ENCODE measurements at regions not wholly inside any gene's neighbourhood (a gene's known extent, or its start where the extent isn't known, plus 50 kb on each side); places are given as distances from the start of the nearest gene placed in this dataset.

- Mint-ChIP-seq H3K27me3 (ENCODE audit: insufficient read depth, unreplicated experiment) (peaks cover 3% of the 10 kb centered on the region), H3K27ac (ENCODE audit: unreplicated experiment) (no peak overlapping the region), H3K9me3 (ENCODE audit: unreplicated experiment) (no peaks in the 10 kb centered on the region), H3K4me3 (ENCODE audit: unreplicated experiment) (no peak overlapping the region), H3K4me1 (ENCODE audit: low read depth, unreplicated experiment) (no peaks in the 10 kb centered on the region), H3K36me3 (ENCODE audit: insufficient read depth, unreplicated experiment) (no peaks in the 10 kb centered on the region)
- Histone ChIP-seq H3K4me1 (no peaks in the 10 kb centered on the region), H3K27me3 (replicated peaks; ENCODE audit: control insufficient read depth, insufficient read depth, low read length) (no peaks in the 10 kb centered on the region), H3K9me3 (no peaks in the 10 kb centered on the region), H3K4me3 (ENCODE audit: low read depth, low read length) (no peak overlapping the region), H3K36me3 (ENCODE audit: control insufficient read depth, insufficient read depth, low read length) (no peaks in the 10 kb centered on the region)
- no peak for DNase-seq
- no TSS peak for BruUV-seq (replicated peaks)
- POLR2A ChIA-PET = no interaction called here
- CTCF ChIA-PET = no interaction called here
- intact Hi-C loops (cut with micrococcal nuclease; ENCODE audit: unreplicated experiment) = no loop called here
- no peak for TF ChIP-seq CTCF (IDR thresholded peaks at IDR 0.05; ENCODE audit: insufficient read depth in 1 of 2, low read depth in 1 of 2, low read length in 1 of 2, severe bottlenecking in 1 of 2, unreplicated experiment in 1 of 2)
Measured at GRCh38 chr5:112641515-112642110, 96.1 kb upstream of the APC start.

DNA sequence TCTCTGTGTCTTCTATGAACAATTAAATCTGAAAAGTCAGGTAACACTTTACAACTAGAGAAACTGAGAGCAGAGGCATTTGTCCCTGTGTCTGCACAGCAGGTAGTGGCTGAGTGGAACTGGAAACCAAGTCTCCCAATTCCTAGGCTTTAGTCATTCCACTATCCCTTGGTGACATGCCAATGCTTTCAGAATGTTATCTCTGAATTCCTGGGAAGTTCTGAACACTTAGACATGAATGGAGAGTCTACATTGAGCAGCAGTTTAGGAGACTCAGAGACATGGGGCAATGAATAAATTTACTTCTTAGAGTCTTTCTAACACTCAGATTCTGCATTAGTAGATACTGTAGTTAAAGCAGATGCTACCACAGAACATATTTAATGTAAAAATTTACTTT is 94.8 kb upstream of the APC start:
- peaks cover 7% of the 10 kb centered on the region for H3K4me1 Mint-ChIP-seq (ENCODE audit: low read depth, unreplicated experiment)
- peaks cover 3% of the 10 kb centered on the region for H3K27me3 Mint-ChIP-seq (ENCODE audit: insufficient read depth, unreplicated experiment)
- no peak for TF ChIP-seq CTCF (IDR thresholded peaks at IDR 0.05; ENCODE audit: insufficient read depth in 1 of 2, low read depth in 1 of 2, low read length in 1 of 2, severe bottlenecking in 1 of 2, unreplicated experiment in 1 of 2)
- BruUV-seq (replicated peaks) = no TSS peak
- ChIA-PET POLR2A (no interaction called here), CTCF (no interaction called here)
- no peak overlapping the region for H3K27ac Mint-ChIP-seq (ENCODE audit: unreplicated experiment)
- no peak overlapping the region for H3K4me3 Mint-ChIP-seq (ENCODE audit: unreplicated experiment)
- Histone ChIP-seq H3K27me3 (replicated peaks; ENCODE audit: control insufficient read depth, insufficient read depth, low read length) (no peaks in the 10 kb centered on the region), H3K9me3 (no peaks in the 10 kb centered on the region), H3K4me1 (no peaks in the 10 kb centered on the region), H3K4me3 (ENCODE audit: low read depth, low read length) (no peak overlapping the region), H3K36me3 (ENCODE audit: control insufficient read depth, insufficient read depth, low read length) (no peaks in the 10 kb centered on the region)
- intact Hi-C loops (cut with micrococcal nuclease; ENCODE audit: unreplicated experiment) = no loop called here
- no peaks in the 10 kb centered on the region for H3K9me3 Mint-ChIP-seq (ENCODE audit: unreplicated experiment)
- DNase-seq = no peak
- no peaks in the 10 kb centered on the region for H3K36me3 Mint-ChIP-seq (ENCODE audit: insufficient read depth, unreplicated experiment)

GRCh38 chr5:112643339-112643971 is 94.2 kb upstream of the APC start:
- Mint-ChIP-seq H3K4me3 (ENCODE audit: unreplicated experiment) (no peak overlapping the region), H3K27me3 (ENCODE audit: insufficient read depth, unreplicated experiment) (peaks cover 3% of the 10 kb centered on the region), H3K4me1 (ENCODE audit: low read depth, unreplicated experiment) (peaks cover 7% of the 10 kb centered on the region), H3K9me3 (ENCODE audit: unreplicated experiment) (no peaks in the 10 kb centered on the region), H3K27ac (ENCODE audit: unreplicated experiment) (no peak overlapping the region), H3K36me3 (ENCODE audit: insufficient read depth, unreplicated experiment) (no peaks in the 10 kb centered on the region)
- BruUV-seq (replicated peaks) = no TSS peak
- TF ChIP-seq CTCF (IDR thresholded peaks at IDR 0.05; ENCODE audit: insufficient read depth in 1 of 2, low read depth in 1 of 2, low read length in 1 of 2, severe bottlenecking in 1 of 2, unreplicated experiment in 1 of 2) = no peak
- POLR2A ChIA-PET = no interaction called here
- no peaks in the 10 kb centered on the region for H3K27me3 ChIP-seq (replicated peaks; ENCODE audit: control insufficient read depth, insufficient read depth, low read length)
- CTCF ChIA-PET = no interaction called here
- H3K9me3 ChIP-seq = no peaks in the 10 kb centered on the region
- H3K4me3 ChIP-seq (ENCODE audit: low read depth, low read length) = no peak overlapping the region
- no peak for DNase-seq
- H3K36me3 ChIP-seq (ENCODE audit: control insufficient read depth, insufficient read depth, low read length) = no peaks in the 10 kb centered on the region
- H3K4me1 ChIP-seq = no peaks in the 10 kb centered on the region
- intact Hi-C loops (cut with micrococcal nuclease; ENCODE audit: unreplicated experiment) = no loop called here
